GM12878 (cell line): ENCODE measurements at regions not wholly inside any gene's neighbourhood (a gene's known extent, or its start where the extent isn't known, plus 50 kb on each side); places are given as distances from the start of the nearest gene placed in this dataset.

ENCODE experiments used
- NR2C2 ChIP-seq: IDR thresholded peaks from 2 replicates; pipeline ENCODE4 v1.6.1; 2011; ENCODE audit warnings: borderline replicate concordance, low read depth; ENCODE audit not compliant: control insufficient read depth, insufficient read length
- POLR2A ChIP-seq: IDR thresholded peaks from 2 replicates; pipeline ENCODE4 v1.6.1; 2011; ENCODE audit warnings: low read depth, mild to moderate bottlenecking, low read length
- RBBP5 ChIP-seq: fragments of 200-600 bp; sonication (generic); conservative IDR thresholded peaks from 2 replicates; pipeline ENCODE4 v1.6.1; 2016
- STAT3 ChIP-seq: IDR thresholded peaks from 2 replicates; pipeline ENCODE4 v1.6.1; 2011; ENCODE audit warnings: low read depth, low read length, improper control_type of control experiment
- TF ChIP-seq, protein P1 (sequence below), 3 experiments: IDR thresholded peaks in 2 of 3; conservative IDR thresholded peaks in 1 of 3; 2 replicates each; pipeline ENCODE4 v1.5.1; 2011; ENCODE audit warnings: low read depth in 3 of 3, low read length in 3 of 3, mild to moderate bottlenecking in 3 of 3, control low read depth in 2 of 3, moderate library complexity in 2 of 3, inconsistent platforms in 1 of 3, mixed read lengths in 1 of 3; ENCODE audit not compliant: control insufficient read depth in 2 of 3, insufficient read depth in 1 of 3; ENCODE audit errors: extremely low read depth in 1 of 3
- TF ChIP-seq, protein P2 (sequence below): IDR thresholded peaks from 2 replicates; pipeline ENCODE4 v1.6.1; 2011; ENCODE audit warnings: low read depth, mild to moderate bottlenecking, low read length, moderate library complexity, borderline replicate concordance; ENCODE audit errors: extremely low read depth
- TF ChIP-seq, protein P3 (sequence below): IDR thresholded peaks from 2 replicates; pipeline ENCODE4 v1.6.1; 2011; ENCODE audit warnings: mild to moderate bottlenecking, low read depth, low read length, moderate library complexity; ENCODE audit not compliant: insufficient replicate concordance

- TF ChIP-seq, protein P1, sequence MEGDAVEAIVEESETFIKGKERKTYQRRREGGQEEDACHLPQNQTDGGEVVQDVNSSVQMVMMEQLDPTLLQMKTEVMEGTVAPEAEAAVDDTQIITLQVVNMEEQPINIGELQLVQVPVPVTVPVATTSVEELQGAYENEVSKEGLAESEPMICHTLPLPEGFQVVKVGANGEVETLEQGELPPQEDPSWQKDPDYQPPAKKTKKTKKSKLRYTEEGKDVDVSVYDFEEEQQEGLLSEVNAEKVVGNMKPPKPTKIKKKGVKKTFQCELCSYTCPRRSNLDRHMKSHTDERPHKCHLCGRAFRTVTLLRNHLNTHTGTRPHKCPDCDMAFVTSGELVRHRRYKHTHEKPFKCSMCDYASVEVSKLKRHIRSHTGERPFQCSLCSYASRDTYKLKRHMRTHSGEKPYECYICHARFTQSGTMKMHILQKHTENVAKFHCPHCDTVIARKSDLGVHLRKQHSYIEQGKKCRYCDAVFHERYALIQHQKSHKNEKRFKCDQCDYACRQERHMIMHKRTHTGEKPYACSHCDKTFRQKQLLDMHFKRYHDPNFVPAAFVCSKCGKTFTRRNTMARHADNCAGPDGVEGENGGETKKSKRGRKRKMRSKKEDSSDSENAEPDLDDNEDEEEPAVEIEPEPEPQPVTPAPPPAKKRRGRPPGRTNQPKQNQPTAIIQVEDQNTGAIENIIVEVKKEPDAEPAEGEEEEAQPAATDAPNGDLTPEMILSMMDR (IDR thresholded peaks at IDR 0.05 in 2 of 3, conservative IDR thresholded peaks at IDR 0.05 in 1 of 3; ENCODE audit: control insufficient read depth in 2 of 3, extremely low read depth in 1 of 3, insufficient read depth in 1 of 3, low read depth in 3 of 3, low read length in 3 of 3) = no peak
- no peak for TF ChIP-seq RBBP5
- TF ChIP-seq, protein P2, sequence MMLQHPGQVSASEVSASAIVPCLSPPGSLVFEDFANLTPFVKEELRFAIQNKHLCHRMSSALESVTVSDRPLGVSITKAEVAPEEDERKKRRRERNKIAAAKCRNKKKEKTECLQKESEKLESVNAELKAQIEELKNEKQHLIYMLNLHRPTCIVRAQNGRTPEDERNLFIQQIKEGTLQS = no peak
- no peak for TF ChIP-seq POLR2A
- TF ChIP-seq STAT3 = no peak
- no peak for TF ChIP-seq NR2C2
- TF ChIP-seq, protein P3, sequence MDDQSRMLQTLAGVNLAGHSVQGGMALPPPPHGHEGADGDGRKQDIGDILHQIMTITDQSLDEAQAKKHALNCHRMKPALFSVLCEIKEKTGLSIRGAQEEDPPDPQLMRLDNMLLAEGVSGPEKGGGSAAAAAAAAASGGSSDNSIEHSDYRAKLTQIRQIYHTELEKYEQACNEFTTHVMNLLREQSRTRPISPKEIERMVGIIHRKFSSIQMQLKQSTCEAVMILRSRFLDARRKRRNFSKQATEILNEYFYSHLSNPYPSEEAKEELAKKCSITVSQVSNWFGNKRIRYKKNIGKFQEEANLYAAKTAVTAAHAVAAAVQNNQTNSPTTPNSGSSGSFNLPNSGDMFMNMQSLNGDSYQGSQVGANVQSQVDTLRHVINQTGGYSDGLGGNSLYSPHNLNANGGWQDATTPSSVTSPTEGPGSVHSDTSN = no peak
Measured at GRCh38 chr1:79285667-79286066, 279.1 kb upstream of the ADGRL4 start.
